RPMI8226 (cell line): ENCODE measurements at regions not wholly inside any gene's neighbourhood (a gene's known extent, or its start where the extent isn't known, plus 50 kb on each side); places are given as distances from the start of the nearest gene placed in this dataset.
A peak's percentile ranks its signal among the peaks of the same experiment; 100 is the strongest.

ENCODE experiments used
- DNase-seq: peaks from one replicate; pipeline ENCODE4 v3.0.0-alpha.2; 2015

- peak; percentile 65 for DNase-seq
Observed at GRCh38 chr9:107172160-107172978, 110.7 kb upstream of the RAD23B start.

- DNase-seq = no peak
Observed at GRCh38 chr9:107172979-107173347, 110.1 kb upstream of the RAD23B start.

GRCh38 chr9:107173422-107174180, 109.5 kb upstream of the RAD23B start:
- no peak for DNase-seq

GRCh38 chr9:107174441-107174840, 108.6 kb upstream of the RAD23B start:
- no peak for DNase-seq

GRCh38 chr9:107175041-107175440, 108.0 kb upstream of the RAD23B start:
- no peak for DNase-seq

GRCh38 chr9:107175816-107176435, 107.2 kb upstream of the RAD23B start:
- no peak for DNase-seq

GRCh38 chr9:107176436-107177151, 106.5 kb upstream of the RAD23B start:
- DNase-seq = no peak

- DNase-seq = no peak
Observed at GRCh38 chr9:107177243-107177839, 105.7 kb upstream of the RAD23B start.

- DNase-seq = no peak
Observed at GRCh38 chr9:107177857-107178256, 105.2 kb upstream of the RAD23B start.

GRCh38 chr9:107178293-107178692, 104.8 kb upstream of the RAD23B start:
- no peak for DNase-seq

GRCh38 chr9:107180206-107180605, 102.9 kb upstream of the RAD23B start:
- no peak for DNase-seq

- DNase-seq = no peak
Observed at GRCh38 chr9:107183176-107183575, 99.9 kb upstream of the RAD23B start.

- no peak for DNase-seq
Observed at GRCh38 chr9:107188376-107188775, 94.7 kb upstream of the RAD23B start.

GRCh38 chr9:107190061-107190935, 92.8 kb upstream of the RAD23B start:
- no peak for DNase-seq

- no peak for DNase-seq
Observed at GRCh38 chr9:107190936-107191290, 92.2 kb upstream of the RAD23B start.

- no peak for DNase-seq
Observed at GRCh38 chr9:107193251-107193650, 89.8 kb upstream of the RAD23B start.

- no peak for DNase-seq
Observed at GRCh38 chr9:107198718-107199117, 84.4 kb upstream of the RAD23B start.

- DNase-seq = no peak
Observed at GRCh38 chr9:107208121-107208520, 75.0 kb upstream of the RAD23B start.

- no peak for DNase-seq
Observed at GRCh38 chr9:107210775-107211174, 72.3 kb upstream of the RAD23B start.

- DNase-seq = no peak
Observed at GRCh38 chr9:107211284-107211923, 71.7 kb upstream of the RAD23B start.

- no peak for DNase-seq
Observed at GRCh38 chr9:107212613-107213012, 70.5 kb upstream of the RAD23B start.
